HG03432 (cell line): ENCODE measurements at regions not wholly inside any gene's neighbourhood (a gene's known extent, or its start where the extent isn't known, plus 50 kb on each side); places are given as distances from the start of the nearest gene placed in this dataset.
"Not testable (repeated sequence)": the region's sequence is repeated elsewhere in the genome, so short reads cannot be mapped to it uniquely, and the experiment has no call there.

Experiments used
- ATAC-seq: cut with Tn5 transposase; IDR thresholded peaks from one replicate; pipeline ENCODE4 v1.9.1; 2021; ENCODE audit warnings: mild to moderate bottlenecking, moderate library complexity; ENCODE audit not compliant: unreplicated experiment

DNA sequence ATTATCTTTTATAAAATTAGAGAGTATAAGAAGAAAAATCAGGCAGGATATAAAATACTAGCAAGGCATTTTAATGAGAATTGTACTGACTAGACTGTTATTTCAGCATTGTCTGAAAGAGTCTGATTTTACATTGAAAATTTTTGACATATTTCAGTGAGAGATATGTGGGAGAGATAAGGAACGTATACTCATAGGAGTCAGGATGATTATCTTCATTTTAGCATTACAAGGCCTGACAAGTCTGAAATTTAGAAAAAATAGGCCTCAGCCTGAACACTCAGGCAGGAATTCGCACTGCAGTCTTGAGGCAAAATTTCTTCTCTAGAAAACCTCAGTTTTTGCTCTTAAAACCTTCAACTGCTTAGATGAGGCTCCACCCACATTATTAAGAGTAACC, 386.0 kb downstream of the HGF start:
- no peak for ATAC-seq

GRCh38 chr7:81374641-81375040, 395.2 kb downstream of the HGF start:
- not testable (repeated sequence) for ATAC-seq

- ATAC-seq, result no peak
Measured at GRCh38 chr7:81370822-81371221, 399.0 kb downstream of the HGF start.

DNA sequence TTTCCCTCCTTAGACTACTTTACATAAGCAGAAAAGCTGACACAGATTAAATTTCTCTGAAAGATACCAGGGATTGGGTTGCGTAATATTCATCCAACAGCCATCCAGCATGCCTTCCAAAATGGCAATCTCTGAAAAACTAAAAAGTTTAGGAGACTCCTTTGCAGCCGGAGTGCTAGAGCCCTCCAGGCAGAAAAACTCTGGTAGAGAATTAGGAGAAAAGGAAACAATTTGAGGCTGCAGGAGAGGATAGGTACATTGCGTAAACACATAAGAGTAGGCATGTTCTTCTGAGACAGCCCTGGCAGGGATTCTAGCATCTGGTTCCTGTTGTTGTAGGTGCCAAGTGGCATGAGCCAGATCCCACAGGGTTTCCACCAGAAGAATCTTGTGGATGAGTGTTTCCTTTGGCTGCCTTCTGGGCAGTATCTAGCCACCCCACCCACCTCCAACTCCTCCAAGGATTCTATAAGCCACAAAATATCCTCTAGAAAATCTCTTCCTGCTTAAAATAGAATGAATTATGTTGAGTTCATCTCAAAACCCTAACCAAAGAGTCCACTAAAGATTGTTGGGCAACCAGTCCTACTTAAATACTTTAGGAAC, 402.4 kb downstream of the HGF start:
- ATAC-seq, result no peak

- no peak for ATAC-seq
Measured at GRCh38 chr7:81366546-81366945, 403.3 kb downstream of the HGF start.

GRCh38 chr7:81361769-81362312, 408.0 kb downstream of the HGF start:
- no peak for ATAC-seq

- ATAC-seq, result no peak
Measured at GRCh38 chr7:81355911-81356310, 413.9 kb downstream of the HGF start.

- no peak for ATAC-seq
Measured at GRCh38 chr7:81349044-81349443, 420.8 kb downstream of the HGF start.

- ATAC-seq, result no peak
Measured at GRCh38 chr7:81339946-81340345, 421.1 kb upstream of the SEMA3C start.

DNA sequence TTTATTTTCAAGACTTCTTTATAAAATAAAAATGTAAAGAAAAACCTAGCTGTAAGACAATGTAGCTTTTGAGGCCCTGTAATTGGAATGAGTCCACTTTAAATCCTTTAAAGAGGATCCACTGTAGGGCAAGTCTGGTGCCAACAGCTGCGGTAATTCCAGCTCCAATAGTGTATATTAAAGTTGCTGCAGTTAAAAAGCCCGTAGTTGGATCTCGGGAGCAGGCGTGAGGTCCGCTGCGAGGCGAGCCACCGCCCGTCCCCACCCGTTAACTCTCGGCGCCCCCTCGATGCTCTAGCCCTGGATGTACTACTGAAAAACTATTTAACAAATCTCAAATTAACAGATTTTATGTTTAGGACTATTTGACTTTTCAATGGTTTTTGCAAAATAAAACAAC, 414.7 kb upstream of the SEMA3C start:
- ATAC-seq, result no peak

DNA sequence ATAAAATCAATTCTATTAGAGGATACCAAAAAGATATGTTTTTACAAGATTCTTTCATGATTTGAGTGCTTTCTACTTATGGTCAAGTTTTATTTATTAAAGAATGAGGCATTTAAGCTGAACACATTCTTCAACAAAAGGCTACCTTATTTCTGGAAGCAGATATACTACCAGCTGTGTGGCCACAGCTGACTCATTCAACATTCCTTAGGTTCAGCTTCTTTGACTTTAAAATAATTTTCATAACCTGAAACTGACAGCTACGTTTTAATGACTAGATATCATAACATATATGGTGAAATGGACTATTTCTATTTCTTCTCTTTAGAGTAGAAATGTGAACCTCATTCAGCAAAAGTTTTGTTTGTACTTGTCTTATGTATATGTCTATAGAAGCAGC, 414.2 kb upstream of the SEMA3C start:
- no peak for ATAC-seq

- ATAC-seq, result no peak
Measured at GRCh38 chr7:81331061-81332018, 412.5 kb upstream of the SEMA3C start.

DNA sequence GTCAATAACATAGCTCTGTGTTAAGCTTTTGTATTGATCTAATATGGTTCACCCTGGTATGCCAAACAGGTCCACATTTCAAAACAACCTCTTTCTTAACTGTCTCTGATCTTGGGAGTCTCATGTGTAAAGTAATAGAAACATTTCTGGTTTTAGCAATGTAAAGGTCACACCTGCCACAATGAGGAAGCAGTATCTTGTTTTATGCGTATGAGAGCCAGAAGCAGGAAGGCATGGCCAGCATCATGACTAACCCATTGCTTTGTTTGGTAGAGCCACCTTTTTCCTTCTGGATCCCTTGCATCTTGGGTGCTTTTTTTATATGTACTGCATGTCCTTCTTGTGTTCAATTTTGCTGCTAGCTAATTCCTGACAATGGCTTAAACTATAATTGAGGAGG, 411.3 kb upstream of the SEMA3C start:
- no peak for ATAC-seq

- ATAC-seq, result no peak
Measured at GRCh38 chr7:81327468-81328266, 408.8 kb upstream of the SEMA3C start.

DNA sequence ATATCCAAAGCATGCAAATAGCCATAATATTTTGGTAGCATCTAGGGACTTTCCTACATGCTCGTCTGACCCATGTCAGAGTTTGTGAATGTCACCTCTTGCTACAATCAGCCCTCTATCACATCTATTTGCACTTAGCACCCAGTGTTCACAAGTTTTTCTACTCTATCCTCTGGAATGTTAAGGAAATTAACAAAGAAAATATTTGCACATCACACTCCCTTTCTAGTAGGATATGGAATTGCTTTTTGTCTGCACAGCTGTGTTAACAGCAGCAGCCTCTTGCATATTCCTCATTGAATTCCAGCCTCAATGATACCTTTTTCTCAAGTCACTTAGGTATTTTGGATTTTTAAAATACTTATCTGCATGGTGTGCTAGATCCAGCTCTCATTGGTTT, 403.1 kb upstream of the SEMA3C start:
- ATAC-seq, result no peak

- no peak for ATAC-seq
Measured at GRCh38 chr7:81317741-81318140, 398.9 kb upstream of the SEMA3C start.

- ATAC-seq, result no peak
Measured at GRCh38 chr7:81308643-81309322, 389.9 kb upstream of the SEMA3C start.

DNA sequence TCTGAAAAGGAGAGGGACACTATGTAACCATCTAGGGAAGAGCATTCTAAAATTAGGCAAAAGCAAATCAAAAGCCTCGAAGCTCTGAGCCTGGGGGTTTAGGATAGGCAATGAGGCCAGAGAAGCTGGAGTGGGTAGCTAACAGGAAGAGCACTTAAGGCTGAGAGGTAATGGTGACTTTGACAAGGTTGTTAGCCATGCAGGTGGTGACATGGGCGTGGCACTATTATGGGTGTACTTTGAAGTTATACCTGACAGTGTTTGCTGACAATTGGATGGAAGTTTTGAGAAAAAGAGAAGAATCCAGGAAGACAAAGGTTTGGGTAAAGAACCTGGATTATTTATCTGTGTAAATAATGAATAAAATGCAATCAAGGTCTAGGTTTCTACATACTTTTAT, 383.0 kb upstream of the SEMA3C start:
- no peak for ATAC-seq

DNA sequence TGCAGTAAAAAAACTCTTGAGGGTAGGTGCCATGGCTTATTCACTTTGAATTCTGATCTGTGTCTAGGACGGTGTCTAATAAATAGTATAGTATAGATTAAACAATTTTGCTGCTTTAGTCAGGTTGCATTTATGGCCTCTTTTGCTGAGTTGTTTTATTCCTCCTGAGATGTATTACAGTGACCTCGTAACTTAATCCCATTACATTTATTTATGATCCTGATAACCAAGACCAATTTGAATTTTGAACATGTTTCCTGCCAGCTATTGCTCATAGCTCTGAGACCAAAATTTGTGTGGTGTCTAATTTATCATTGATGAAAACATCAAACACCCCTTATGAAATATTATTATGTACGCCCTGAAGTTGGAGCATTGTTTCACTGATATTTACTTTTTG, 381.9 kb upstream of the SEMA3C start:
- ATAC-seq, result no peak

GRCh38 chr7:81299711-81300110, 380.9 kb upstream of the SEMA3C start:
- no peak for ATAC-seq
